Activated CD4-positive, CD25-positive, alpha-beta regulatory T cell treated with anti-CD3 and anti-CD28 coated beads, Interleukin-2, amount 50 U/mL, for 24 hours (primary cell): ENCODE measurements at regions not wholly inside any gene's neighbourhood (a gene's known extent, or its start where the extent isn't known, plus 50 kb on each side); places are given as distances from the start of the nearest gene placed in this dataset.
"Not testable (repeated sequence)": the region's sequence is repeated elsewhere in the genome, so short reads cannot be mapped to it uniquely, and the experiment has no call there.

ENCODE experiments used
- ATAC-seq, 2 donors: fragments of 150-1000 bp; cut with Tn5 transposase; one replicate each; pipeline ENCODE4 v1.10.0; 2021; ENCODE audit warnings: mild to moderate bottlenecking in 1 of 2, moderate library complexity in 1 of 2

DNA sequence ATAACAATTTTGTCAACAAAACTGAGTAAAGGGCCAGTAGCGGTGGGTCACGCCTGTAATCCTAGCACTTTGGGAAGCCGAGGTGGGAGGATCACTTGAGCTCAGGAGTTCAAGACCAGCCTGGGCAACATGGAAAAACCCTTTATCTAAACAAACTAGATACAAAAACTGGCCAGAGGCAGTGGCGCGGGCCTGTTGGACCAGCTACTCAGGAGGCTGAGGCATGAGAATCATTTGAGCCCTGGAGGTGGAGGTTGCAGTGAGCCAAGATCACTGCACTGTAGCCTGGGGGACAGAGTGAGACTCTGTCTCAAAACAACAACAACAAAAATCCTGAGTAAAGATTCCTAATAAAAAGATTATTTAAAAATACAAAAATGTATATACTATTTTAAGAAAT is 583.1 kb downstream of the KCNJ2 start:
- not testable (repeated sequence) for ATAC-seq

DNA sequence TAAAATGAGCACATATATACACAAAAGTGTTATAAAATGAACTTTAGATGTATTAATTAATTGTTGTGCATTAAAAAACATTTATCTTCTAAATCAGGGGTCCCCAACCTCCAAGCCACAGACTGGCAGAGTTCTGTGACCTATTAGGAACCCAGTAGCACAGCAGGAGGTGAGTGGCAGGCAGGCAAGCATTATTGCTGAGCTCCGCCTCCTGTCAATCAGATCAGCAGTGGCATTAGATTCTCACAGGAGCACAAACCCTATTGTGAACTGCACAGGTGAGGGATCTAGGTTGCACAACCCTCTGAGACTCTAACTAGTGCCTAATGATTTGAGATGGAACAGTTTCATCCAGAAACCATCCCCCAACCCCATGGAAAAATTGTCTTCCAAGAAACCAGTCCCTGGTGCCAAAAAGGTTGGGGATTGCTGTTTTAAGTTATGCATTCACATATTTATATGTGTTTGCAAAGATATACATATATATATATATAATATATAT is 583.7 kb downstream of the KCNJ2 start:
- ATAC-seq, result no peak

DNA sequence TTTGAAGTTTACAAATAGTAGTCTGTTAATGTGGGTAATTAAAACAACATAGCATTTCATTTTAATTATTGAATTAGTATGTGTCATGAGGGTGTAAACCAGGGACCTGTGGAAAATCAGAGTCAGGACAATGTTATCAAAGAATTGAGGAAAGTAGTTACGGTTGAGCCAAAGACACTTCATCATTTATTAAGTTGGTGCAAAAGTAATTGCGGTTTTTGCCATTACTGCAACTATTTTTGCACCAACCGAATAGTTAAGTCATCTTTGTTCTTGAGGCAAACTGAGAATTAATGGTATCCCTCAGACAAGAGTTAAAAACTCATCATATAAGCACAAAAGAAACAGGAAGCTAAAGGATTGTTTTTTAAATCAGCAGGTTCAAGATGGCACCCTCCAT is 593.7 kb downstream of the KCNJ2 start:
- ATAC-seq, result no peak

DNA sequence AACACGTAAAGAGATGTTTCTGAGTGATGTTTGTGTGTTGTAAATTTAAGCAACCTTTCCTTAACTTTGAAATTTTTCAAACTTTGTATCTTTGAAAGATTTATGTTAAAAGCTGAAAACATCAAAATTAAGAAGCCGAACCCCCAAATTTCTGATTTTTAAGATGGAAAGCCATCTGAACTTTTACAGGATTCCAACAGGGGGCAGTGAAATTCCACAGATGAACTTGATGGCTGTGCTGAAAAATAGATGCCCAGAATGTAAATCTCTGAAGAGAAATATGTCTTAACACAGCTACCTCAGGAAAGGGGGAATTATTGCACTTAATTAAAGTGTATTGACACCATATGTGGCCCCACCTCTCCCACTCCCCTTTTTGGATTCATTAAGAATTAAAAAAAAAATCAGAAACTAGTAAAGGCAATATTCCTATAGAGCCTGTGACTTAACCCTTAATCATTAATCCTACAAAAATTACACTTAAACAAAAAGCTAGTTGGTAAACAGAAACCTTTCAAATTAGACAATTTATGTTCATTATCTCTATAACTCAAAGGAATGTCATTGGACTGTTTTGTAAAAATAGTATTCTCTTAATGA is 597.9 kb downstream of the KCNJ2 start:
- no peak for ATAC-seq

DNA sequence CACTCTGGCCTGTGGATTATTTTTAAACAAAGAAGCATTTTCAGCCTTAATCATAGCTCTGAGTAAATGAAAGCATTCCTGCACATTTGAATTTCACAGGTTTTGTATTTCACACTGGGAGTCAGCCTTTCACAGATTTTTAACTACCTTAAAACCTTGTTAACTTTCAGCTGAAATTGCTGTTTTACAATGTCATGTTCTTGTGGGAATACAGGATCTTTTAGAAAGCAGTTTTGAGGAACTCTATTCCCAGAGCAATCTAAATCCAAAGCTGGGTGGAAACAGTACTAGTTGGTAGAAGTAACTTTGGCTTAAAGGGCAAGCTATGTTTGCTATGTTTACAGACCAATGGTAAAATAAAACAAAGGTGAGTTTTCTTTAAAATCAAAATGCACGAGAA is 600.6 kb downstream of the KCNJ2 start:
- no peak for ATAC-seq

DNA sequence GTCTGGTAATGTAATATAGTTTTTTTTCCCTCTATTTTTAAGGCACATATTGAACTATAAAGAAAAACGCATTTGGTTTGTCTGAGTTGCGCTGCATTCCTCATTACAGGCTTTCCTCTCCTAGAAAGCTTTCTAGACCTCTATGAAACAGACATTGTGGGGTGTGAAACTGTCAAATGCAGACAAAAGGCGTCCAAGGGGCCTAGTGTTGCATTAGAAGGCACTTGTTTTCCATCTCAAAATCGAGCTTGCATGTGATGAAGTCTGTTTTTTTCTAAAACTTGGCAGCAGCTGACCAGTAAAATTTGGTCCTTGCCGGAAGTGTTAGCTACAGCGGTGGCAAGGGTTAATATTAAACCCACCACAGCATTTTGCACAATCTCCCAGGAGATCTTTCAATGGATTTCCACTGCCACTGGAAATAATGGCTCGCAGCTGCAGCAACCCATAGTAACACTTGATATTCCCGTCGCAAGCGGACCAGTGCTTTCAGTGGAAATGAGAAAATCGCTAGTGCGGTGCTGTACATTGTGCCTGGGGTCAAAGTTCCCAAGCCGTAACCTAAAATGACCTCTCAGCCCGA is 602.6 kb downstream of the KCNJ2 start:
- no peak for ATAC-seq

DNA sequence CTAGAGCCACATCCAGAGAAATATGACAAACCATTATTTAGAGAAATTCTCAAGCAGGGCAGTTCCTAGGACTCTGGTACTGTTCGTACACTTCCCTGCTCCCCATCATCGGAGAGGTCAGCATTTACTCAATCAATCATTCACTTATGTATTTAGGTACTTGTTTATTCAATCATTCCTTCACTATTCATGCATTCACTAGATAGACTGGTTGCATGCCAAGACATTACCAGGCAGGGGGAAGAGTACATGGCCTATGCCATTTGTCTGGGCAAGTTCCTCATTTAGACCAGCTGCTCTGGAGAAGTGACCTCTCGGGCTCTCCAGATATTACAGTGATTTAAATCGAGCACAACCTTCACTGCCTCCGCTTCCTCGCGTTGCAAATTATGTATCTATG is 603.4 kb downstream of the KCNJ2 start:
- ATAC-seq, result no peak

DNA sequence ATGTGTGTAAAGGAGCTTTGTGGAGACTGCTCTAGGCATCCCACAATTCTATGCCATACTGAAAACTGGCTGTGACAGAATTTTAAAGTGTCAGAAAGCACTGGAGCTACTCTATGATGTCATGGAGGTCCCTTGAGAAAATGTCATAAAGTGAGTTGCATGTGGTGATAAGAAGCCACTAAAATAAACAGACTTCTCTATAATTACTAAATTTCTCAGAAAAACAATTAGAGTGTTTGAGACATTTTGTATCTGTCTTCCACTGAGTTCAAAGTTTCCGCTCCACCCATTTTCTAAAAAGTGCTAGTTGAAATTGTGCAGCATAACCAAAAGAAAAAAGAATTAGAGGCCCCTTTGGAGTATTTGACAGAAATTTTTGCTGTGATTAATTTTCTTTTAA is 603.9 kb downstream of the KCNJ2 start:
- ATAC-seq, result no peak

DNA sequence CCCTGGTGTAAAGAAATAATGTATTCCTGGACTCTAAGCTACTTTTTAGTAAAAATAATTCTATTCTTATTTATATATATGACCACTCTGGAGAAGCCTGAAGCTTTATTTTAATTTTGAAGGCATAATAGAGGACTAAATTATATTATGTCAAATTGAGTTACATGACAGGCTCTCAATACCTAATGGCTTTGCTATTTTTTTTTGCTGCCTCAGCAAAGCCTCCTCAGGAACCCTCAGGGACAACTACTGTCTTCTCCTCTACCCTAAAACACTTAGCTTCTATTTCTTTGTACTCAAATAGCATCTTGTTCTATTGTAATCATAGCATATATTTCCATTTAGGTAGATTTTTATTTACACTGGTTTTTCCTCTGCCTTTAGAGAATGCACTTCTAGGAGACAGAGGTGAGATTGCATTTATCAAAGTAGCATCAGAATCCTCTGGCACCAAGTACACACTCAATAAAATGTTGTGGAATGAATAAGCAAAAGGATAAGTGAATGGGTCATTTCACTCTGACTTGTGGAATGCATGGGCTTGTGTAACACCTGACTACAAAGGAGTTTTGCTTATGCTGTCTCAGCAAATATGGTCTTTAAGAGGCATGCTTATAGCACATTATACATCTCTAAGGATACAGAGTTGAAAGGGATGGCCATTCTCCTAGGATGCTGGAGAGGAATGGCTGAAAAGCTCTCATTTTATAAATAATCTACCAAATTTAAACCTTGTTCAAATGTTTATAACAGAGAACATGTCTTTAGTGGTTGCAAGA is 605.2 kb downstream of the KCNJ2 start:
- no peak for ATAC-seq

DNA sequence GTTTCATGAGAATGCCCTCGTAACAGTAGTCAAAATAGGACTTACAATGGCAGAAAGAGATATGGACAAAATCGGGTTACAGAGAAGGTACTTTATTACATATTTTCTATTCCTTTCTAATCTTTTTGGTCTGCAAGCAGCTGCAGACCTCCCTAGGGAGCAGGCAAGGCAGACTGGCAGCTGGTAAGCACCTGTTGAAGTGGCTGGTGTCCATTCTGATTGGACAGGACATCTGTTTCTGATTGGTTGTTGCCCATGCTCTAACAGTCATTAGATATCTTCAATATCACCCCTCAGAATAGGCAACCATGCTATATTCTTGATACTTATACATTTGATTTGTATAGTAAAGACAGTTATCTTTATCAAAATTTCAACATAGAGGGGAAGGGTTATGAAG is 606.3 kb downstream of the KCNJ2 start:
- ATAC-seq, result no peak

DNA sequence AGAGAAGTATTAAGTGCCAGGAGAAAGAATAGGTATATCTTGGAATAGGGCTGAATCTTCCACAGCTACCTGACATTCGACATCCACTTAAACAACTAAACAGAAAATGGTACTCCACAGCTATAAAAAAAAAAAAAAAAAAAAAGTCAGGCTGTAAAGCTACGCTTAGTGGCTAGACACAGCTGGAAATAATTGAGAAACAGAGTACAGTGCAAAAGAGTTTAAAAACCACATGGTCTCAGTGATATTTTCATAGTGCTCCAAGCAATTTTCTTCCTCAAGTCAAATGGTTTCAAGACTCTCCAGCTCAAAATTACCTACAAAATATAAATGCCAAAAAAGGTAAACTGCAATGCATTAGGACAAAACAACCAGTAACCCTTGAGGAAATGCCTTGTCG is 607.1 kb downstream of the KCNJ2 start:
- ATAC-seq, result no peak

DNA sequence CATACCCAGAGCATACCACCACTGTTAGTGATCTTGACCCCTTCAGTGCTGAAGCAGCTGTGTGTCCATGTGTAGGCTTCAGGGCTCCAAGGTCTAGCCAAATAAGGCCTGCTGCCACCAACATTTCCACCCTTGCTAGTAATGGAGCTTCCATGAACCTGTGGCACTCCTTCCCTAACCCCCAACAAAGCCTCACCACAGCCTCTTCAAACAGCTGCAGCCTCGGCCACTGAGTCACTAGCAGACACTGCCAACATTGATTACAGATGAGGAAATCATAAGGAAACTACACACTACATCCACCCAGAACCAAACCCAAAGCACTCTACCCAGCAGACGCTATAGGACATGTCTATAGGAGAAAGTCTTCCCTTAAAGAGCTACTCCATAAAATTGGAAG is 610.7 kb downstream of the KCNJ2 start:
- ATAC-seq, result no peak

DNA sequence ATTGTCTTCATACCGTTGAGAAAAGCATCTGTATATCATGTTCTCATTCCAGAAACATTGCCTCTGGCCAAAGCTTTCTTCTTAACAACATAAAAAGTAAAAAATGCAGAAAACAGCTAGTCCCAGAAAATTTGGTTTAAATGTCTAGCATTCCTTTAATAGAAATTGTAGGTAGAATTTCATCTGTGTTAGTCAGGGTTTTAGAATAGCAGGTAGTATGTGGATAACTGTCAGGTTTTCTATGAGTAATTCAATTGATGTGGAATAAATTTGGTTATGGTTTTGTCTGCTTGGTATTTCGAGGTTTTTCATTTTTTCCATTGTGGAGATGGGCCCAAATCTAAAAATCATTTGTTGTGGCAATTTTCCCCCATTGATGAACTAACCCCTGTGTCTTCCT is 616.7 kb downstream of the KCNJ2 start:
- no peak for ATAC-seq

DNA sequence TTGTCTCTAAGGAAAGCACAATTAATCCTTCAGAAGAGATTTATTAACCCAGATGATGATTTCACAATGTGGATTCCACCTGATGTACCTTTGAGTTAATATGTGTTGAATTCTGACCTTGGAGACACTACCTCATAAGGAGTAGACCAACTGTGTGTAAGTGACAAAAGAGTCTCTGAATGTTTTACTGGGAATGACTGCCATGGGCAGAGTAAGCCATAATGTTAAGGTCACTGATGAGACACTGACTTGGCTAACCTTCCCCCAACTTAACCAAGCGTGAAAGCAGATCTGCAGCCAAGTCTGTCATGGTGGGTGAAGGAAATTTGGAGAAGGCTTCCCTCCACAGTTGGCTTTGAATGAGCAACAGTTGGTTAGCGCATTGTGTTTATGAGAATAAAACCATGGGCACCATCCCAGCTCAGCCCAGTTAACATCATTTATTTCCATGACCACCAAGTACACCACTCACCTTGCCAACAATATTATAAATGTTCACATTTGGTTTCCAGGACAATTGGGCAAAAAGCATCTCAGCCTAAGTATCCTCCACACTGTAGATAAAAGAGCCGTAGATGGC is 618.5 kb downstream of the KCNJ2 start:
- ATAC-seq, result no peak

DNA sequence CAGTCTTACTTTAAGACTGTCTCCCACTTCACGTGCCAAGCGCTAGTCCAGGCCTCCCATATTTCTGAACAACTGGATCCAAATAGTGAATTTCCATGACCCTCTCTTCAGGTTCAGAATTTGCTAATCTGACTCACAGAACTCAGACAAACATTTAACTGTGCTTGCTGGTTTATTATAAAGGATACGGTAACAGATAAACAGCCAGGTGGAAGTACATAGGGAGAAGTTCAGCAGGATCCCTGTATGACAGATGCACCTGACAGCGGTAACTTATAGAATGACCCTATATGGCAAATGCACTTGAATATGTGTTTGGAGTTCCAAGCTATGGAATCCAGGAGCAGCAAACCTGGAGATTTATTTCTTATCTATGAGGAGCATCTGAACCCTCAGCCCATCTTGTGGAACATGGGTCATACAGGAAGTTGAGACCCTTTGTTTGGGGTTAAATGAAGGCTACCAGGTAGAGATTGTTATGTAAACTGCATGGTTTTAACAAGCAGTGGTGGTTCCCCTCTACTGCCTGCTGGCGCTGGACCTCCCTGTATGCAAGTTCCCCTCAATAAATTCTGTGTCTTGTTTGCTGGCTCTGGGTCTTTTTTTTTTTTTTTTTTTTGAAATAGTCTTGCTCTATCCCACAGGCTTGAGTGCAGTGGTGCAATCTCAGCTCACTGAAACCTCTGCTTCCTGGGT is 622.6 kb downstream of the KCNJ2 start:
- no peak for ATAC-seq

DNA sequence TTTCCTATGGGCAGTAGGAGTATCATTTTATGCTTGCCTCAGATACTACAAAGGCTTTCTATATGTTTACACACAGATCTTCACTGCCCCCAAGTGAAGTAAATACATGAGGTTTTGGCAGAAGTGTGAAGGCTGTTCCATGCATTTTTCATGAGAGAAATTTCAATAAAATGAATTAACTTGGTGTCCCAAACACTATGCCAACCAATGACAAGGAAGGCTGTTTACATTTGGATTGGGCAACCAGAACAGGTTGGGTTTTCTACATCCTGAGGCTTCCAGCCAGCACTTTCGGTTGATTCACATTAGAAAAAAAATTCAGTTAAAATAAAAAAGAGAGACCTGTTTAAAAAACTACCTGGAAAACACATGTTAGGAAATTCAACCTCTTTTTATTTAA is 625.4 kb downstream of the KCNJ2 start:
- ATAC-seq, result no peak

DNA sequence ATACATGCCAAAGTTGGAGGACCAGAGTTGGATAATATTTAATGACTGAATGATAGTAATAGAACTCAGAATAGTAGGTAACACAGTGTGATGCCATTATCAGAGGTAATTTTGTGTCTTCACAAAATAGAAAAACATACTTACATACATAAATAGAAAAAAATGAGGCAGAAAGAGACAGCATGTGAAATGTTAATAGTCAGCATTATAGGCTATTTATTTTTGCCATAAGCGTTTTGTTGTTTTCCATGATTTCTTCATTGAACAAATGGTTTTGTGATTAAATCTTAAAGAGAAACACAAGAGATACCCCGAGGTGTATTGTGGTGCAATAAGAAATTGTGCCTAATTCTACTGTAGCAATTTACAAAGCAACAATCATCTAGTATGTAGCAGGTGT is 626.3 kb downstream of the KCNJ2 start:
- no peak for ATAC-seq

DNA sequence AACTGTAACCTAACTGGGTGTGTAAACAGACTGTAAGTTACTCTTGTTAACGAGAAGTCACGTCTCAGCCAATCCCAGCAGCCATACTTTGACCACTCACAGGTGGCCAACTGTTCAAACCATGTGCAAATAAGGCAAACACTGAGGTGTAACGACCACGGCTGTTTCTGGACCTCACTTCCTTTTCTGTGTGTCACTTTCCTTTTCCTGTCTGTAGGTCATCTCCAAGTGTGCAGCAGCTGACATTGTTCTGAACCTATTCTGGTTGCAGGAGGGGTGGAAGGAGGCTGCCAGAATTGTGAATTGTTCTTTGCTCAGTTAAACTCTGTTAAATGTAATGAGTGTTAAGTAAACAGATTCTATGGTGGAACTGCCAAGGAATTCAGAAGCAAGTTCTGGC is 627.4 kb downstream of the KCNJ2 start:
- ATAC-seq, result no peak

DNA sequence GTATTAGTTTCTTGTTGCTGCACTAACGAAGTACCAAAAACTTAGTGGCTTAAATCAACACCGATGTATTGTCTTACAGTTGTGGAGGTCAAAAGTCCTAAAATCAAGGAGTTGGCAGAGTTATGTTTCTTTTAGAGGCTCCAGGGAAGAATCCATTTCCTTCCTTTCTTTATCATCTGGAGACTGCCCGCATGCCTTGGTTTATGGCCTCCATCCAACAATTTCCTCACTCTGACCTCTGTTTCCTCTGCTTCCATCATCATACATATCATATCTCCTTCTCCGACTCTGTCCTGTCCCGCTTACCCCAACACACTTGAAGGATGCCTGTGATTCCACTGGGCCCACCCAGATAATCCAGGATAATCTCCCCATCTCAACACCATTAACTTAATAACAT is 627.8 kb downstream of the KCNJ2 start:
- no peak for ATAC-seq

DNA sequence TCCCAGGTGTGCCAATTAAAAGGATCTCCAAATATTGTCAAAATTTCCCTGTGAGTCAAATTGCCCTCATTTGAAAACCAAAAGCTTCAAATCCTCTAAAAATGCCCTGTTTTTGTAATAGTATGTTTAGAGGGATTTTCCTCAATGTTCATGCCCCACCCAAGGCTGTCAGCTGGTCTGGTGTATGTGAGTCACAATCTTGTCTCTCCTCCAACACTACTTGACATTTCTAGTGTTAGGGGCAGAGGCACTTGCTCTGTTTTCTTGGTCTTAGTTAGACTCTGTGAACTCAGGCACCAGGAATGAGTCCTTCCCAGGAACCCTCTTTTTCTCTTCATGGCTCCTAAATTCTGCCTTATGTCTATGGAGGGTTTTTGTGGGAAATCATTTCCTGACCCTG is 634.8 kb downstream of the KCNJ2 start:
- no peak for ATAC-seq

DNA sequence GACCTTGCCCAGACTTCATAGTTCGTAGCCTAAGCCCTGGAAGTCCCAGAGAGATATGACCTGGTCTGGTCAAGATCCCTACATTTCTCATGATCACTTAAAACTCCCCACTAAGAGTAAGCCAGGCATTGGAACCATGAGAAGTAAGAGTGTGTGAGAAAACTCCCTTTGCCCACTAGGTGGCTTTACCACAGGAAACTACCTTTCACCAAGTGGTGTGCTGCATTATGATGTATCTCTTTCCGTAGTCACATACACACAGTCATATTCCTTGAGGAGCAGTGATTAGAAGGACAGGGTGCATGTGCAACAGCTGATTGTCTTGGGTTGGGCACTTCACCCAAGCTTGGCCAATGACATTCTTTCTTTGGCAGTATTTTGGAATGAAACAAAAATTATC is 639.3 kb downstream of the KCNJ2 start:
- no peak for ATAC-seq

DNA sequence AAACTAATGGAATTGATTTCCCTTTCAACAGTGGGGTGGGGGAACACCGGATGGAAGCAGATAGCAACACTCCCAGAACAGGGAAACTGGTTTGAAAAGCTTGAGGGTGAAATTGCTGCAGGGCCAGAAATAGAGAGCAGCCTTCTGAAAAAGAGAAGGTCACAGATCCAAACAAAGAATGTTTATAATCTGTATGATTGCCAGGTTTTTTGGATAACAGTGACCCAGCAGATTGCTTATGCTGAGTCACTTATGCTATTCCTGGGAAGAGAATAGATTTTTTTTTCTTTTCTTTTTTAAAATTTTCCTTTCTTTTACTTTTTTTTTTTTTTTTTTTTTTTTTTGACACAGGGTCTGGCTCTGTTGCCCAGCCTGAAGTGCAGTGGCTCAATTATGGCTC is 641.3 kb downstream of the KCNJ2 start:
- ATAC-seq, result no peak

DNA sequence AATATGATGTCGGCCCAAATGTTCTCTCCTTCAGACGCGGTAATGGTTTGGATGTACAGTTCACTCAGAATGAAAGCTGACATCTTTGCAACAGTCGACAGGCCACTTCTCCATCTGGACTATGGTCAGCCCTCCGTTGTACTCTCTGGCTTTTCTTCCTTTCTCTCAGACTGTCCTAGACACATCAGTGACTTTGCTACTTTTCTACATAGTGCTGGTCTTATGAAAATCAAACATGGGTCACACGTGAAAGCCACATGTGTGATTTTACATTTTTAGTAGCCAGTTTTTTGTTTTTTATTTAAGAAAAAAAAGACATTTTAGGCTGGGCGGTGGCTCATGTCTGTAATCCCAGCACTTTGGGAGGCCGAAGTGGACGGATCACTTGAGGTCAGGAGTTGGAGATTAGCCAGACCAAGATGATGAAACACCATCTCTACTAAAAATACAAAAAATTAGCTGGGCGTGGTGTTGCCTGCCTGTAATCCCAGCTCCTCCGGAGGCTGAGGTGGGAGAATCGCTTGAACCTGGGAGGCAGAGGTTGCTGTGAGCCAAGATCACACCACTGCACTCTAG is 644.1 kb downstream of the KCNJ2 start:
- no peak for ATAC-seq
